Dermis microvascular lymphatic vessel endothelial cell (primary cell): ENCODE measurements at regions not wholly inside any gene's neighbourhood (a gene's known extent, or its start where the extent isn't known, plus 50 kb on each side); places are given as distances from the start of the nearest gene placed in this dataset.

ENCODE experiments used
- DNase-seq, 2 donors: peaks; one replicate each; pipeline versions ENCODE4 v3.0.0 to v3.0.0-alpha.2; 2010; ENCODE audit warnings: low read depth in 2 of 2

GRCh38 chr11:32200136-32200847 lies 109.4 kb downstream of the RCN1 start:
- no peak for DNase-seq

- DNase-seq = no peak
These were observed 113.9 kb downstream of the RCN1 start for GRCh38 chr11:32204751-32205150.

GRCh38 chr11:32210556-32210955 lies 119.7 kb downstream of the RCN1 start:
- peak in 1 of 2 donors; percentile 21 for DNase-seq

- no peak for DNase-seq
These were observed 122.3 kb downstream of the RCN1 start for GRCh38 chr11:32213223-32213622.

- no peak for DNase-seq
These were observed 124.3 kb downstream of the RCN1 start for GRCh38 chr11:32215157-32215556.

- no peak for DNase-seq
These were observed 125.9 kb downstream of the RCN1 start for GRCh38 chr11:32216749-32217148.

- no peak for DNase-seq
These were observed 128.4 kb downstream of the RCN1 start for GRCh38 chr11:32219320-32219719.

GRCh38 chr11:32221476-32222032 lies 130.7 kb downstream of the RCN1 start:
- no peak for DNase-seq

GRCh38 chr11:32224580-32224979 lies 133.7 kb downstream of the RCN1 start:
- no peak for DNase-seq

- no peak for DNase-seq
These were observed 134.9 kb downstream of the RCN1 start for GRCh38 chr11:32225571-32226285.

- no peak for DNase-seq
These were observed 135.6 kb downstream of the RCN1 start for GRCh38 chr11:32226480-32226879.

- no peak for DNase-seq
These were observed 138.8 kb downstream of the RCN1 start for GRCh38 chr11:32229576-32230240.

- peak in 1 of 2 donors; percentile 21 for DNase-seq
These were observed 141.1 kb downstream of the RCN1 start for GRCh38 chr11:32231909-32232493.

GRCh38 chr11:32232516-32232915 lies 141.6 kb downstream of the RCN1 start:
- no peak for DNase-seq

- no peak for DNase-seq
These were observed 142.4 kb downstream of the RCN1 start for GRCh38 chr11:32233276-32233675.

GRCh38 chr11:32233928-32234327 lies 143.1 kb downstream of the RCN1 start:
- no peak for DNase-seq

GRCh38 chr11:32244453-32244852 lies 153.6 kb downstream of the RCN1 start:
- no peak for DNase-seq

- no peak for DNase-seq
These were observed 162.8 kb downstream of the RCN1 start for GRCh38 chr11:32253706-32254105.

- DNase-seq = no peak
These were observed 165.0 kb downstream of the RCN1 start for GRCh38 chr11:32255841-32256240.

GRCh38 chr11:32256466-32256865 lies 165.6 kb downstream of the RCN1 start:
- no peak for DNase-seq

- no peak for DNase-seq
These were observed 168.8 kb downstream of the RCN1 start for GRCh38 chr11:32259641-32260081.

GRCh38 chr11:32262367-32262766 lies 171.5 kb downstream of the RCN1 start:
- no peak for DNase-seq
